Stimulated activated CD8-positive, alpha-beta memory T cell treated with anti-CD3 and anti-CD28 coated beads, Interleukin-15, amount 100 ng/mL, for 1 hour (primary cell): ENCODE measurements at regions not wholly inside any gene's neighbourhood (a gene's known extent, or its start where the extent isn't known, plus 50 kb on each side); places are given as distances from the start of the nearest gene placed in this dataset.

Experiments
- DNase-seq: peaks from one replicate; pipeline ENCODE4 v3.0.0-alpha.2; 2020; ENCODE audit warnings: low read depth

DNA sequence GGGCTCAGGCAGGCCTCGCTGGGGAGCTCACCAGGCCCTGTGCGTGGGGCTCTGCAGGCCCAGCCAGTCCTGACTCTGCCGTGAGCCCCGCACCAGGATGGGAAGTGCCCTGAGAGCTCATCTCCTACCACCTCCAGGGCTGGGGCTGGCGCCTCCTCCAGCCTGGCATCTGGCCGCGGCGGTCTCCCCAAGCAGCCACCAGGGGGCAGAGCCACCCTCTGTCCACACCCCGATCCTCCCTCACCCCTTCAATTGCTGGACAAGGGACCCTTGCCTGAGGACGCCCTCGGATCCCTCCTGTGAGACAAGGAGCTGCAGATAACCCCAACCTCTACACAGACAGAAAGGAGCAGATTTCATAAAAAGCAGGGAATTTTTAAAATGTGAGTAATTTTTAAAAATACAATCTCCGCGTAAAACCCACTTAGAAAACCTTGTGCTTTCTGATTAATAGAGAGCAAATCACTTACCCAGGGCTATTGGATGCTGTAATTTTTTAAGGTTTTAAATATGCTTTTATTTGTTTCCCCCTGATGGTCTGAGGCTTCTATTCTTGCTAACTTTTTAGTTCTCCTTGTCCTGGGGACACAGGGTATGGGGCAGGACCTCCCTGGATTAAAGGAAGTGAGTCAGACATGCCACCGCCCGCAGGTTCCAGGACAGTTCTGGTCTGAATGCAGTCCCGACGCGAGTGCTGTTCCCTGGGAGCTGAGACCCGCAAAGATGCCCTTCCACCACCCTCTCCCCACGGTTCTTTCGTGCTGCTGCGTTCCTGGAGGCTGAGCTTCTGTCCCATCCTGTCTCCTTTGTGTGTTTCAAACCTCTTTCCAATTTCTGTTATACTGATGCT lies 52.3 kb upstream of the CHRNA7 start:
- DNase-seq: no peak
